Ishikawa (cell line): ENCODE measurements at regions not wholly inside any gene's neighbourhood (a gene's known extent, or its start where the extent isn't known, plus 50 kb on each side); places are given as distances from the start of the nearest gene placed in this dataset.

ENCODE experiments used
- CREB1 ChIP-seq: IDR thresholded peaks from 2 replicates; pipeline ENCODE4 v1.6.1; 2012; ENCODE audit warnings: low read depth
- TF ChIP-seq, protein P1 (sequence below): IDR thresholded peaks from 2 replicates; pipeline ENCODE4 v1.6.1; 2012
- TF ChIP-seq, protein P2 (sequence below): IDR thresholded peaks from 2 replicates; pipeline ENCODE4 v1.6.1; 2012; ENCODE audit warnings: low read depth, mild to moderate bottlenecking

DNA sequence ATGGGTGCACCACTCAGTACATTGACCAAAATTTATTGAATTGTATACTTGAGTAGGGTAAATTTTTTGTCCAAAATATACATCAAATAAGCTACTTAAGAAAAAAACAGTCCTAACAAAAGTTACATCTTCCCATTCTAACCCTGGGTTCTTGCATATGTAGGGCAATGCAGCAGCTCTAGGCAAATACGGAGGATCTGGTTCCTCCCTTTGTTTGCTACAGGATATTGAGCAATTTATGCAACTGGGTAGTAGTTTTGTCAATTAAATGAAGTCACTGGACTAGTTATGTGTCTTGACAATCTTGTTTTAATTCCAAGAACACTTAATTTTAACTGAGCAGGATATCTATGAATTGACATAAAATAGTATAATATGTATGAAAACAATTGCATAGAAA, 1507.2 kb upstream of the PIK3C3 start:
- TF ChIP-seq, protein P1, sequence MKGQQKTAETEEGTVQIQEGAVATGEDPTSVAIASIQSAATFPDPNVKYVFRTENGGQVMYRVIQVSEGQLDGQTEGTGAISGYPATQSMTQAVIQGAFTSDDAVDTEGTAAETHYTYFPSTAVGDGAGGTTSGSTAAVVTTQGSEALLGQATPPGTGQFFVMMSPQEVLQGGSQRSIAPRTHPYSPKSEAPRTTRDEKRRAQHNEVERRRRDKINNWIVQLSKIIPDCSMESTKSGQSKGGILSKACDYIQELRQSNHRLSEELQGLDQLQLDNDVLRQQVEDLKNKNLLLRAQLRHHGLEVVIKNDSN, result no peak
- no peak for TF ChIP-seq CREB1
- TF ChIP-seq, protein P2, sequence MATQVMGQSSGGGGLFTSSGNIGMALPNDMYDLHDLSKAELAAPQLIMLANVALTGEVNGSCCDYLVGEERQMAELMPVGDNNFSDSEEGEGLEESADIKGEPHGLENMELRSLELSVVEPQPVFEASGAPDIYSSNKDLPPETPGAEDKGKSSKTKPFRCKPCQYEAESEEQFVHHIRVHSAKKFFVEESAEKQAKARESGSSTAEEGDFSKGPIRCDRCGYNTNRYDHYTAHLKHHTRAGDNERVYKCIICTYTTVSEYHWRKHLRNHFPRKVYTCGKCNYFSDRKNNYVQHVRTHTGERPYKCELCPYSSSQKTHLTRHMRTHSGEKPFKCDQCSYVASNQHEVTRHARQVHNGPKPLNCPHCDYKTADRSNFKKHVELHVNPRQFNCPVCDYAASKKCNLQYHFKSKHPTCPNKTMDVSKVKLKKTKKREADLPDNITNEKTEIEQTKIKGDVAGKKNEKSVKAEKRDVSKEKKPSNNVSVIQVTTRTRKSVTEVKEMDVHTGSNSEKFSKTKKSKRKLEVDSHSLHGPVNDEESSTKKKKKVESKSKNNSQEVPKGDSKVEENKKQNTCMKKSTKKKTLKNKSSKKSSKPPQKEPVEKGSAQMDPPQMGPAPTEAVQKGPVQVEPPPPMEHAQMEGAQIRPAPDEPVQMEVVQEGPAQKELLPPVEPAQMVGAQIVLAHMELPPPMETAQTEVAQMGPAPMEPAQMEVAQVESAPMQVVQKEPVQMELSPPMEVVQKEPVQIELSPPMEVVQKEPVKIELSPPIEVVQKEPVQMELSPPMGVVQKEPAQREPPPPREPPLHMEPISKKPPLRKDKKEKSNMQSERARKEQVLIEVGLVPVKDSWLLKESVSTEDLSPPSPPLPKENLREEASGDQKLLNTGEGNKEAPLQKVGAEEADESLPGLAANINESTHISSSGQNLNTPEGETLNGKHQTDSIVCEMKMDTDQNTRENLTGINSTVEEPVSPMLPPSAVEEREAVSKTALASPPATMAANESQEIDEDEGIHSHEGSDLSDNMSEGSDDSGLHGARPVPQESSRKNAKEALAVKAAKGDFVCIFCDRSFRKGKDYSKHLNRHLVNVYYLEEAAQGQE, result no peak
